ENCODE measurements at regions not wholly inside any gene's neighbourhood (a gene's known extent, or its start where the extent isn't known, plus 50 kb on each side); places are given as distances from the start of the nearest gene placed in this dataset.

DNA sequence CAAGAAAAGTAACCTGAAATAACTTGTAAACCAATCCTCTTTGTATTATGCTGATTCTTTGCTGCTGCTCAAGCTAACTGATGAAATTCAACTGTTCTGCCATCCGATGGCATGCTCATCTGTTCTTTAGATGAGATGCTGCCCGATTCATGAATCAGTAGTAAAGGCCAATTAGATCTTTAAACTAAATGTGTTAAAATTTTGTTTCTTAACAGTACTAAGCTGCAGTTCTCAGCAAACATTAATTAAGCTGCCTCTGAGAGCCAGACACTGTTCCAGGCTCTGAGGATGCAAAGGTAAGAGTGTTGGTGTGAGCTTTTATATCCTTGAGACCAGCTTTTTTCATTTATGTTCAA, 77.0 kb upstream of the NT5E start:
- Histone ChIP-seq H3K4me1 (ENCODE audit: control insufficient read depth, low read length) (no peaks in the 10 kb centered on the region), H3F3A (ENCODE audit: control insufficient read depth, insufficient read depth) (no peaks in the 10 kb centered on the region), H3K4me3 (ENCODE audit: low read length) (no peak overlapping the region), H3K4me2 (ENCODE audit: low read length) (no peak overlapping the region), H3K9me2 (replicated peaks; ENCODE audit: control insufficient read depth, low read length) (no peaks in the 10 kb centered on the region), H3K79me2 (ENCODE audit: control insufficient read depth, low read length) (no peaks in the 10 kb centered on the region), H4K20me1 (ENCODE audit: control insufficient read depth, insufficient read depth, low read depth, low read length) (no peaks in the 10 kb centered on the region), H3K27me3 (ENCODE audit: control insufficient read depth, low read length) (no peaks in the 10 kb centered on the region), H3K36me3 (ENCODE audit: control insufficient read depth, low read length) (no peaks in the 10 kb centered on the region), H3K9me3 (ENCODE audit: control insufficient read depth, insufficient read depth, low read length) (no peaks in the 10 kb centered on the region), H3K27ac (ENCODE audit: low read depth, low read length) (no peak overlapping the region)
- TF ChIP-seq, protein P1, sequence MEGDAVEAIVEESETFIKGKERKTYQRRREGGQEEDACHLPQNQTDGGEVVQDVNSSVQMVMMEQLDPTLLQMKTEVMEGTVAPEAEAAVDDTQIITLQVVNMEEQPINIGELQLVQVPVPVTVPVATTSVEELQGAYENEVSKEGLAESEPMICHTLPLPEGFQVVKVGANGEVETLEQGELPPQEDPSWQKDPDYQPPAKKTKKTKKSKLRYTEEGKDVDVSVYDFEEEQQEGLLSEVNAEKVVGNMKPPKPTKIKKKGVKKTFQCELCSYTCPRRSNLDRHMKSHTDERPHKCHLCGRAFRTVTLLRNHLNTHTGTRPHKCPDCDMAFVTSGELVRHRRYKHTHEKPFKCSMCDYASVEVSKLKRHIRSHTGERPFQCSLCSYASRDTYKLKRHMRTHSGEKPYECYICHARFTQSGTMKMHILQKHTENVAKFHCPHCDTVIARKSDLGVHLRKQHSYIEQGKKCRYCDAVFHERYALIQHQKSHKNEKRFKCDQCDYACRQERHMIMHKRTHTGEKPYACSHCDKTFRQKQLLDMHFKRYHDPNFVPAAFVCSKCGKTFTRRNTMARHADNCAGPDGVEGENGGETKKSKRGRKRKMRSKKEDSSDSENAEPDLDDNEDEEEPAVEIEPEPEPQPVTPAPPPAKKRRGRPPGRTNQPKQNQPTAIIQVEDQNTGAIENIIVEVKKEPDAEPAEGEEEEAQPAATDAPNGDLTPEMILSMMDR (IDR thresholded peaks at IDR 0.05; ENCODE audit: low read depth, low read length, poor library complexity, severe bottlenecking), result no peak
- no peak for TF ChIP-seq EZH2phosphoT487 (IDR thresholded peaks at IDR 0.05; ENCODE audit: borderline replicate concordance, low read length)

DNA sequence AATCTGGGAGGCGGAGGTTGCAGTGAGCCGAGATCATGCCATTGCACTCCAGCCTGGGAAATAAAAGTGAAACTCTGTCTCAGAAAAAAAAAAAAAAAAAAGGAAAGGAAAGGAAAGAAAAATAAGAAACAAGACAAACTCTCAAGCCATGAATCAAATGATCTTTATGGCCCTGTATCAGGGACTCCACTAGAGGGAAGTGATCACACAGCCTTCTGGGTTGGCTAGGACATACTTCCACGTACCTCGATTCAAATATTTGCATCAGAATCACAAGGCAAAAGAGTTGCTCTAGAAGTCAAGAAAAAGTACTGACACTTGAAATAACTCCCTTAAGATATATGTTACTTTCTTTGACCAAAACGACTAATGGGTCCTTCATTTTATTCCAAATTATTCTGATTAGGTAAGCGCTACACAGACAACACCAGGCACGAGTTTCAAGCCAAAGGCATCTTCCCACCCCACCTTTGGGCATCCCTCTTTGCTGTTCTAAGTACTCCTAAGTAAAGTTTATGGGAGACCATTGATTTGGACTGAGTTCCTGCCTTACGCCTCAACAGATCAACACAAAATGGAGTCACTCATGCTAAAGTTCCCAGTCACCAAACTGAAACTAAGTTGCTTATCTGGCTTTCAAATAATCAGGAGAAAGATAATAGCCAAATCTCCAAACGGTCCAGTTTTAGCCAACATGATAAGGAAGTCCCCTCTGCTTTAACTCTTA, 77.5 kb upstream of the NT5E start:
- TF ChIP-seq, protein P1 (IDR thresholded peaks at IDR 0.05; ENCODE audit: low read depth, low read length, poor library complexity, severe bottlenecking), result no peak
- no peak for TF ChIP-seq EZH2phosphoT487 (IDR thresholded peaks at IDR 0.05; ENCODE audit: borderline replicate concordance, low read length)
- H3K27ac ChIP-seq (ENCODE audit: low read depth, low read length), result no peak overlapping the region
- H3K27me3 ChIP-seq (ENCODE audit: control insufficient read depth, low read length), result no peaks in the 10 kb centered on the region
- H3K9me2 ChIP-seq (replicated peaks; ENCODE audit: control insufficient read depth, low read length), result no peaks in the 10 kb centered on the region
- H3K9me3 ChIP-seq (ENCODE audit: control insufficient read depth, insufficient read depth, low read length), result no peaks in the 10 kb centered on the region
- H3F3A ChIP-seq (ENCODE audit: control insufficient read depth, insufficient read depth), result no peaks in the 10 kb centered on the region
- no peak overlapping the region for H3K4me2 ChIP-seq (ENCODE audit: low read length)
- no peaks in the 10 kb centered on the region for H3K36me3 ChIP-seq (ENCODE audit: control insufficient read depth, low read length)
- no peaks in the 10 kb centered on the region for H3K4me1 ChIP-seq (ENCODE audit: control insufficient read depth, low read length)
- H3K79me2 ChIP-seq (ENCODE audit: control insufficient read depth, low read length), result no peaks in the 10 kb centered on the region
- no peak overlapping the region for H3K4me3 ChIP-seq (ENCODE audit: low read length)
- H4K20me1 ChIP-seq (ENCODE audit: control insufficient read depth, insufficient read depth, low read depth, low read length), result no peaks in the 10 kb centered on the region

DNA sequence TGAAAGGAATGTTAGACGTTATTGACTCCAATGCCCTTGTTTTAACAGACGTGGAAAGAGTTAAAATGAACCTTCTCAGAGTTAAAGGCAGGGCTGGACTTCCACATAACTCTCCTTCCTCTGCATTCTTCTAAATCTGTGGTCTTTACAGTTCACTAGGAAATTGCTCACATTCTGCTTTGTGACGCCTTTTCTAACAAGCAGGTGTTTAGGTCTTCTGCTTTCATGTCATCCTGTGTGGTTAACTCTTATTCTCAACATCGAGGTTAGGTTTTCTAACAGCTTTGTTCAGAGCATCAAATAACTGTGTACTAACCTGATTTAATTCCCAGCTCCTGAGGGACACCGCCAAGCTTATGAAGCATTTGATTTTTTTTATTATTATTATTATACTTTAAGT, 81.3 kb upstream of the NT5E start:
- no peaks in the 10 kb centered on the region for H3K4me1 ChIP-seq (ENCODE audit: control insufficient read depth, low read length)
- H3F3A ChIP-seq (ENCODE audit: control insufficient read depth, insufficient read depth), result no peaks in the 10 kb centered on the region
- no peak overlapping the region for H3K4me3 ChIP-seq (ENCODE audit: low read length)
- no peaks in the 10 kb centered on the region for H3K79me2 ChIP-seq (ENCODE audit: control insufficient read depth, low read length)
- no peak overlapping the region for H3K27ac ChIP-seq (ENCODE audit: low read depth, low read length)
- no peaks in the 10 kb centered on the region for H3K9me2 ChIP-seq (replicated peaks; ENCODE audit: control insufficient read depth, low read length)
- H3K27me3 ChIP-seq (ENCODE audit: control insufficient read depth, low read length), result no peaks in the 10 kb centered on the region
- no peaks in the 10 kb centered on the region for H3K36me3 ChIP-seq (ENCODE audit: control insufficient read depth, low read length)
- no peaks in the 10 kb centered on the region for H3K9me3 ChIP-seq (ENCODE audit: control insufficient read depth, insufficient read depth, low read length)
- TF ChIP-seq EZH2phosphoT487 (IDR thresholded peaks at IDR 0.05; ENCODE audit: borderline replicate concordance, low read length), result no peak
- TF ChIP-seq, protein P1 (IDR thresholded peaks at IDR 0.05; ENCODE audit: low read depth, low read length, poor library complexity, severe bottlenecking), result no peak
- no peak overlapping the region for H3K4me2 ChIP-seq (ENCODE audit: low read length)
- no peaks in the 10 kb centered on the region for H4K20me1 ChIP-seq (ENCODE audit: control insufficient read depth, insufficient read depth, low read depth, low read length)

Data from DOHH2 (cell line).